ENCODE measurements at regions not wholly inside any gene's neighbourhood (a gene's known extent, or its start where the extent isn't known, plus 50 kb on each side); places are given as distances from the start of the nearest gene placed in this dataset.
"Not testable (repeated sequence)": the region's sequence is repeated elsewhere in the genome, so short reads cannot be mapped to it uniquely, and the experiment has no call there.

GRCh38 chr12:124648710-124649384 lies 81.4 kb upstream of the NCOR2 start:
- ATAC-seq, result no peak
- no peak overlapping the region for H3K4me3 Mint-ChIP-seq
- H3K4me1 Mint-ChIP-seq (ENCODE audit: low read depth), result peaks cover 24% of the 10 kb centered on the region
- DNase-seq, result no peak
- peaks cover 12% of the 10 kb centered on the region for H3K9me3 Mint-ChIP-seq
- peaks cover 2% of the 10 kb centered on the region for H3K36me3 Mint-ChIP-seq (ENCODE audit: insufficient read depth)
- H3K27me3 Mint-ChIP-seq (ENCODE audit: low read depth), result peaks cover 10% of the 10 kb centered on the region

- peaks cover 24% of the 10 kb centered on the region for H3K4me1 Mint-ChIP-seq (ENCODE audit: low read depth)
- no peak for DNase-seq
- no peak for ATAC-seq
- H3K4me3 Mint-ChIP-seq, result no peak overlapping the region
- peaks cover 12% of the 10 kb centered on the region for H3K9me3 Mint-ChIP-seq
- H3K36me3 Mint-ChIP-seq (ENCODE audit: insufficient read depth), result peaks cover 2% of the 10 kb centered on the region
- peaks cover 12% of the 10 kb centered on the region for H3K27me3 Mint-ChIP-seq (ENCODE audit: low read depth)
These were observed 79.9 kb upstream of the NCOR2 start for GRCh38 chr12:124647316-124647715.

- ATAC-seq (peak; percentile 73 to 79), DNase-seq (peak; percentile 78)
- peak overlapping the region; percentile 56 for H3K4me3 Mint-ChIP-seq
- peaks cover 2% of the 10 kb centered on the region for H3K36me3 Mint-ChIP-seq (ENCODE audit: insufficient read depth)
- H3K4me1 Mint-ChIP-seq (ENCODE audit: low read depth), result peaks cover 24% of the 10 kb centered on the region
- H3K27me3 Mint-ChIP-seq (ENCODE audit: low read depth), result peaks cover 11% of the 10 kb centered on the region
- peaks cover 12% of the 10 kb centered on the region for H3K9me3 Mint-ChIP-seq
These were observed 79.2 kb upstream of the NCOR2 start for GRCh38 chr12:124646385-124647230.

GRCh38 chr12:124645530-124646244 lies 78.3 kb upstream of the NCOR2 start:
- Mint-ChIP-seq H3K36me3 (ENCODE audit: insufficient read depth) (peaks cover 2% of the 10 kb centered on the region), H3K4me1 (ENCODE audit: low read depth) (peaks cover 24% of the 10 kb centered on the region), H3K4me3 (no peak overlapping the region), H3K27me3 (ENCODE audit: low read depth) (peaks cover 11% of the 10 kb centered on the region), H3K9me3 (peaks cover 12% of the 10 kb centered on the region)
- ATAC-seq (no peak), DNase-seq (no peak)

- not testable (repeated sequence) for DNase-seq, H3K4me3 Mint-ChIP-seq
These were observed 76.4 kb upstream of the NCOR2 start for GRCh38 chr12:124643768-124644167.

GRCh38 chr12:124642105-124642504 lies 74.7 kb upstream of the NCOR2 start:
- ATAC-seq (no peak), DNase-seq (no peak)
- Mint-ChIP-seq H3K27me3 (ENCODE audit: low read depth) (peaks cover 11% of the 10 kb centered on the region), H3K4me3 (no peak overlapping the region), H3K9me3 (no peaks in the 10 kb centered on the region), H3K4me1 (ENCODE audit: low read depth) (peaks cover 18% of the 10 kb centered on the region), H3K36me3 (ENCODE audit: insufficient read depth) (no peaks in the 10 kb centered on the region)

More at GRCh38 chr12:124643768-124644167, 76.4 kb upstream of the NCOR2 start:
- Mint-ChIP-seq H3K27me3 (ENCODE audit: low read depth) (peaks cover 11% of the 10 kb centered on the region), H3K4me1 (ENCODE audit: low read depth) (peaks cover 24% of the 10 kb centered on the region)
- not testable (repeated sequence) for H3K9me3 Mint-ChIP-seq; ATAC-seq; H3K36me3 Mint-ChIP-seq (ENCODE audit: insufficient read depth)

GRCh38 chr12:124641591-124641990 lies 74.2 kb upstream of the NCOR2 start:
- Mint-ChIP-seq H3K9me3 (no peaks in the 10 kb centered on the region), H3K4me3 (no peak overlapping the region), H3K36me3 (ENCODE audit: insufficient read depth) (no peaks in the 10 kb centered on the region), H3K27me3 (ENCODE audit: low read depth) (peaks cover 11% of the 10 kb centered on the region), H3K4me1 (ENCODE audit: low read depth) (peaks cover 15% of the 10 kb centered on the region)
- ATAC-seq (no peak), DNase-seq (no peak)

- ATAC-seq, result no peak
- Mint-ChIP-seq H3K36me3 (ENCODE audit: insufficient read depth) (peaks cover 1% of the 10 kb centered on the region), H3K9me3 (peaks cover 4% of the 10 kb centered on the region), H3K4me3 (no peak overlapping the region), H3K27me3 (ENCODE audit: low read depth) (peaks cover 8% of the 10 kb centered on the region), H3K4me1 (ENCODE audit: low read depth) (peaks cover 13% of the 10 kb centered on the region)
- DNase-seq, result no peak
These were observed 72.6 kb upstream of the NCOR2 start for GRCh38 chr12:124640056-124640455.

GRCh38 chr12:124639122-124639806 lies 71.9 kb upstream of the NCOR2 start:
- Mint-ChIP-seq H3K4me1 (ENCODE audit: low read depth) (peaks cover 11% of the 10 kb centered on the region), H3K36me3 (ENCODE audit: insufficient read depth) (peaks cover 1% of the 10 kb centered on the region), H3K27me3 (ENCODE audit: low read depth) (peaks cover 7% of the 10 kb centered on the region), H3K4me3 (no peak overlapping the region), H3K9me3 (peaks cover 4% of the 10 kb centered on the region)
- DNase-seq (no peak), ATAC-seq (no peak)

- H3K27me3 Mint-ChIP-seq (ENCODE audit: low read depth), result no peaks in the 10 kb centered on the region
- peaks cover 1% of the 10 kb centered on the region for H3K36me3 Mint-ChIP-seq (ENCODE audit: insufficient read depth)
- peaks cover 4% of the 10 kb centered on the region for H3K9me3 Mint-ChIP-seq
- peaks cover 11% of the 10 kb centered on the region for H3K4me1 Mint-ChIP-seq (ENCODE audit: low read depth)
- H3K4me3 Mint-ChIP-seq, result no peak overlapping the region
- ATAC-seq (no peak), DNase-seq (no peak)
These were observed 70.2 kb upstream of the NCOR2 start for GRCh38 chr12:124637581-124637981.

GRCh38 chr12:124637163-124637562 lies 69.8 kb upstream of the NCOR2 start:
- H3K9me3 Mint-ChIP-seq, result peaks cover 4% of the 10 kb centered on the region
- DNase-seq (no peak), ATAC-seq (no peak)
- H3K4me3 Mint-ChIP-seq, result no peak overlapping the region
- H3K27me3 Mint-ChIP-seq (ENCODE audit: low read depth), result no peaks in the 10 kb centered on the region
- H3K4me1 Mint-ChIP-seq (ENCODE audit: low read depth), result peaks cover 11% of the 10 kb centered on the region
- H3K36me3 Mint-ChIP-seq (ENCODE audit: insufficient read depth), result peaks cover 1% of the 10 kb centered on the region

GRCh38 chr12:124636138-124636978 lies 68.9 kb upstream of the NCOR2 start:
- DNase-seq (peak; percentile 40), ATAC-seq (peak; percentile 79 to 89)
- Mint-ChIP-seq H3K4me1 (ENCODE audit: low read depth) (peaks cover 11% of the 10 kb centered on the region), H3K9me3 (peaks cover 4% of the 10 kb centered on the region), H3K4me3 (no peak overlapping the region), H3K36me3 (ENCODE audit: insufficient read depth) (peaks cover 1% of the 10 kb centered on the region), H3K27me3 (ENCODE audit: low read depth) (no peaks in the 10 kb centered on the region)

- H3K4me3 Mint-ChIP-seq, result no peak overlapping the region
- peaks cover 1% of the 10 kb centered on the region for H3K36me3 Mint-ChIP-seq (ENCODE audit: insufficient read depth)
- no peak for ATAC-seq
- no peaks in the 10 kb centered on the region for H3K27me3 Mint-ChIP-seq (ENCODE audit: low read depth)
- no peak for DNase-seq
- peaks cover 4% of the 10 kb centered on the region for H3K9me3 Mint-ChIP-seq
- H3K4me1 Mint-ChIP-seq (ENCODE audit: low read depth), result peaks cover 11% of the 10 kb centered on the region
These were observed 67.9 kb upstream of the NCOR2 start for GRCh38 chr12:124635316-124635715.

Measured in activated T-cell treated with anti-CD3 and anti-CD28 coated beads, Interleukin-2, amount 50 U/mL, for 4 hours (primary cell).